ACHN (cell line): ENCODE measurements at regions not wholly inside any gene's neighbourhood (a gene's known extent, or its start where the extent isn't known, plus 50 kb on each side); places are given as distances from the start of the nearest gene placed in this dataset.
"Not testable (repeated sequence)": the region's sequence is repeated elsewhere in the genome, so short reads cannot be mapped to it uniquely, and the experiment has no call there.

Experiments used
- DNase-seq: peaks from one replicate; pipeline ENCODE4 v3.0.0-alpha.2; 2015
- in situ Hi-C: cut with HindIII; loops from 2 replicates; pipeline ENCODE4 v1.10.0; 2017; ENCODE audit warnings: low sequenced_read_pairs, low pct_ligation_motif_present, low pct_unique_long_range_greater_than_20kb

GRCh38 chr7:32768338-32768737, 123.2 kb downstream of the KBTBD2 start:
- in situ Hi-C loops, DNase-seq: not testable (repeated sequence)

- in situ Hi-C loops, result not testable (repeated sequence)
- peak; percentile 63 for DNase-seq
Observed at GRCh38 chr7:32765649-32766251, 125.8 kb downstream of the KBTBD2 start.

GRCh38 chr7:32765185-32765584, 126.4 kb downstream of the KBTBD2 start:
- in situ Hi-C loops, result no loop called here
- DNase-seq, result no peak

GRCh38 chr7:32762925-32763293, 128.7 kb downstream of the KBTBD2 start:
- no peak for DNase-seq
- in situ Hi-C loops, result no loop called here

GRCh38 chr7:32762206-32762924, 129.2 kb downstream of the KBTBD2 start:
- in situ Hi-C loops, DNase-seq: not testable (repeated sequence)

GRCh38 chr7:32761451-32762205, 129.9 kb downstream of the KBTBD2 start:
- no peak for DNase-seq
- in situ Hi-C loops, result no loop called here

- in situ Hi-C loops, DNase-seq: not testable (repeated sequence)
Observed at GRCh38 chr7:32760755-32761154, 130.8 kb downstream of the KBTBD2 start.

- DNase-seq, in situ Hi-C loops: not testable (repeated sequence)
Observed at GRCh38 chr7:32759859-32760258, 131.7 kb downstream of the KBTBD2 start.

GRCh38 chr7:32753872-32754271, 137.7 kb downstream of the KBTBD2 start:
- DNase-seq, in situ Hi-C loops: not testable (repeated sequence)

- in situ Hi-C loops, DNase-seq: not testable (repeated sequence)
Observed at GRCh38 chr7:32748337-32748736, 143.2 kb downstream of the KBTBD2 start.

- DNase-seq, in situ Hi-C loops: not testable (repeated sequence)
Observed at GRCh38 chr7:32747443-32748148, 144.0 kb downstream of the KBTBD2 start.

- in situ Hi-C loops, DNase-seq: not testable (repeated sequence)
Observed at GRCh38 chr7:32741853-32742476, 149.6 kb downstream of the KBTBD2 start.

- DNase-seq, in situ Hi-C loops: not testable (repeated sequence)
Observed at GRCh38 chr7:32739749-32740148, 151.8 kb downstream of the KBTBD2 start.

GRCh38 chr7:32738390-32738789, 153.2 kb downstream of the KBTBD2 start:
- in situ Hi-C loops, DNase-seq: not testable (repeated sequence)

- in situ Hi-C loops, DNase-seq: not testable (repeated sequence)
Observed at GRCh38 chr7:32732767-32733166, 158.8 kb downstream of the KBTBD2 start.

GRCh38 chr7:32729335-32729675, 162.3 kb downstream of the KBTBD2 start:
- DNase-seq, result peak; percentile 24
- in situ Hi-C loops, result not testable (repeated sequence)

- in situ Hi-C loops, result not testable (repeated sequence)
- peak; percentile 78 for DNase-seq
Observed at GRCh38 chr7:32728412-32729334, 162.9 kb downstream of the KBTBD2 start.
